Upper lobe of left lung (tissue), 6 donors: ENCODE measurements at regions not wholly inside any gene's neighbourhood (a gene's known extent, or its start where the extent isn't known, plus 50 kb on each side); places are given as distances from the start of the nearest gene placed in this dataset.

Experiments used
- ATAC-seq, 2 donors: fragments of 200-7000 bp; cut with Tn5 transposase; one replicate each; pipeline ENCODE4 v1.9.1; 2022; ENCODE audit warnings: mild to moderate bottlenecking in 2 of 2, moderate library complexity in 2 of 2; ENCODE audit not compliant: low FRiP score in 2 of 2
- DNase-seq, 2 donors: peaks; one replicate each; pipeline ENCODE4 v3.0.0-alpha.2; 2019 to 2020
- H3K27ac ChIP-seq, 4 donors: fragments of 200-600 bp; sonication (generic); one replicate each; pipeline ENCODE4 v1.5.1; 2016 to 2019
- H3K27me3 ChIP-seq, 4 donors: fragments of 200-600 bp; sonication (generic); one replicate each; pipeline ENCODE4 v1.5.1; 2017 to 2019
- H3K36me3 ChIP-seq, 4 donors: fragments of 200-600 bp; sonication (generic); one replicate each; pipeline ENCODE4 v1.5.1; 2016 to 2019
- H3K4me1 ChIP-seq, 4 donors: fragments of 200-600 bp; sonication (generic); one replicate each; pipeline ENCODE4 v1.5.1; 2018 to 2019
- H3K4me3 ChIP-seq, 4 donors: fragments of 200-600 bp; sonication (generic); one replicate each; pipeline ENCODE4 v1.5.1; 2017 to 2019; ENCODE audit warnings: mild to moderate bottlenecking in 2 of 4, moderate library complexity in 1 of 4
- H3K9me3 ChIP-seq, 4 donors: fragments of 200-600 bp; sonication (generic); one replicate each; pipeline ENCODE4 v1.5.1; 2018 to 2019
- EP300 ChIP-seq, 4 donors: sonication (generic); formaldehyde crosslinking; IDR thresholded peaks; one replicate each; pipeline ENCODE4 v1.5.1; 2017; ENCODE audit warnings: antibody characterized with exemption in 4 of 4, control low read depth in 2 of 4
- POLR2A ChIP-seq, 4 donors: fragments of 450-650 bp; IDR thresholded peaks; one replicate each; pipeline ENCODE4 v1.5.1; 2016 to 2017; ENCODE audit warnings: antibody characterized with exemption in 4 of 4, mild to moderate bottlenecking in 2 of 4
- POLR2AphosphoS5 ChIP-seq, 2 donors: sonication (generic); formaldehyde crosslinking; IDR thresholded peaks; one replicate each; pipeline ENCODE4 v1.5.1; 2017; ENCODE audit warnings: antibody characterized with exemption in 2 of 2
- WGBS, 2 donors: methylation state at CpG; one replicate each; pipeline ENCODE4 v1.1.5; 2017 to 2018; 5-methylcytosine and 5-hydroxymethylcytosine counted together
- TF ChIP-seq, protein P1 (sequence below), 6 experiments: fragments of 450-650 bp in 4 of 6; fragments of 200-600 bp in 2 of 6; sonication (generic) in 2 of 6; IDR thresholded peaks; one replicate each; pipeline ENCODE4 v1.5.1; 2016 to 2019; ENCODE audit warnings: antibody characterized with exemption in 6 of 6
- donor health status: DM: no; HTN: no; CAD: no; lungs with moderate emphysema.
- donor health status: DM: no; HTN: yes; CAD: no; lungs with severe emphysema.

DNA sequence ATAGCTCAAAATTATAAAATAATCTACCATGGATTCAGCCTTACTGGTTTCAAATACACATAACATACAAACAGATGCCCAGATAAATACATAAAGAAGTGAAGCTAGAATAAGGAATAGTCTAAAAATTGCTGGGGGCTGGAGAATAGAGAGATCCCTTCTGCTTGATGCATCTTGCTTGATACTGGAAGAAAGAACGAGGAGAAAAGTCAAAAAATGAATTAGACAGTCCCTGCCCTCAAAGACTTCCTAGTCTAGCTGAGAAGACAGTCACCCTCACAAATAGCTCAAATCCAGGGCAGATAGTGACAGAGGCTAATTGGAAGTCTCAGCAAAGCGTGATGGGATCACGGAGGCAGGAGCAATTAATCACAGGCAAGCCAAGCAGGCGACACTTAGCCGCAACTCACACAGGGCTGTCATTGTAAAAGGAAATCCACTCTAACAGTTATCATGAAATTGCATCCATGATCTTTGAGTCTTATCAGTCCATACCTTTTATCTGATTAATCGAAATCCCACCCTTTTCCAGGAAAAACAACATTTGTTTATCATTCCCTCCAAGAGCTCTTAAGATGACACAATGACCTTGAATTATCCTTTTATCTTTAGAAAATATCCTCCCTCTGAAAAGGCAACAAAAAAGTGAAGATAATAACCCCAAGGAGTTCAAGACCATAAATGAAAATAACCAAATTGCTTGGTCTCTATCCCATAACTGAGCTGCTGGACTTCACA is 59.7 kb upstream of the TIAM1 start:
- DNase-seq (no peak), ATAC-seq (no peak)
- H3K9me3 ChIP-seq, result no peaks in the 10 kb centered on the region
- TF ChIP-seq, protein P1, sequence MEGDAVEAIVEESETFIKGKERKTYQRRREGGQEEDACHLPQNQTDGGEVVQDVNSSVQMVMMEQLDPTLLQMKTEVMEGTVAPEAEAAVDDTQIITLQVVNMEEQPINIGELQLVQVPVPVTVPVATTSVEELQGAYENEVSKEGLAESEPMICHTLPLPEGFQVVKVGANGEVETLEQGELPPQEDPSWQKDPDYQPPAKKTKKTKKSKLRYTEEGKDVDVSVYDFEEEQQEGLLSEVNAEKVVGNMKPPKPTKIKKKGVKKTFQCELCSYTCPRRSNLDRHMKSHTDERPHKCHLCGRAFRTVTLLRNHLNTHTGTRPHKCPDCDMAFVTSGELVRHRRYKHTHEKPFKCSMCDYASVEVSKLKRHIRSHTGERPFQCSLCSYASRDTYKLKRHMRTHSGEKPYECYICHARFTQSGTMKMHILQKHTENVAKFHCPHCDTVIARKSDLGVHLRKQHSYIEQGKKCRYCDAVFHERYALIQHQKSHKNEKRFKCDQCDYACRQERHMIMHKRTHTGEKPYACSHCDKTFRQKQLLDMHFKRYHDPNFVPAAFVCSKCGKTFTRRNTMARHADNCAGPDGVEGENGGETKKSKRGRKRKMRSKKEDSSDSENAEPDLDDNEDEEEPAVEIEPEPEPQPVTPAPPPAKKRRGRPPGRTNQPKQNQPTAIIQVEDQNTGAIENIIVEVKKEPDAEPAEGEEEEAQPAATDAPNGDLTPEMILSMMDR (IDR thresholded peaks at IDR 0.05), result no peak
- TF ChIP-seq POLR2A (IDR thresholded peaks at IDR 0.05), result no peak
- TF ChIP-seq POLR2AphosphoS5 (IDR thresholded peaks at IDR 0.05), result no peak
- TF ChIP-seq EP300 (IDR thresholded peaks at IDR 0.05), result no peak
- no peaks in the 10 kb centered on the region for H3K36me3 ChIP-seq
- no peak overlapping the region for H3K4me3 ChIP-seq
- no peaks in the 10 kb centered on the region for H3K27me3 ChIP-seq
- 50 to 72% methylated on average over 6 of the region's 6 CpGs for WGBS, 2 donors
- no peaks in the 10 kb centered on the region for H3K4me1 ChIP-seq
- H3K27ac ChIP-seq, result no peak overlapping the region

DNA sequence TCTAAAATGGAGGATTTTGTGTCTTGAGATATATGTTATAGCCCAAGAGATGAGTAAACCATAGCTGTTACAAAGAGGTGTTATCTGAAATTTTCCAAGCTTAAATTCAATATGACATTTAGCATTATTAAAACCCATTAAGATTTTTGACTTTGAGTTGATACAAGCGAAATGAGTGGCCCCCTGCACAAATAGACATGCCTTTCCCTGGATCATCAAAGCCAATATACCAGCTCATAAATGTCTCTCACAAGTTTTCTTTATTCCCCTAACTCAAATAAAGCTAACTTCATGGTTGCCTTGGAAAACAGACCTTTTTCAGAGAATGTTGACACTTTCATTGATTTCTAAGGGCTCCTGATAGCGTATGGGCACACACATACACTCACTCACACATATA is 55.5 kb upstream of the TIAM1 start:
- ATAC-seq (no peak), DNase-seq (no peak)
- 91 to 94% methylated on average over 2 of the region's 2 CpGs for WGBS, 2 donors
- Histone ChIP-seq H3K9me3 (no peaks in the 10 kb centered on the region), H3K4me1 (no peaks in the 10 kb centered on the region), H3K27me3 (no peaks in the 10 kb centered on the region), H3K27ac (no peak overlapping the region), H3K36me3 (no peaks in the 10 kb centered on the region), H3K4me3 (no peak overlapping the region)
- TF ChIP-seq POLR2A (IDR thresholded peaks at IDR 0.05) (no peak), EP300 (IDR thresholded peaks at IDR 0.05) (no peak), POLR2AphosphoS5 (IDR thresholded peaks at IDR 0.05) (no peak)
- TF ChIP-seq, protein P1 (IDR thresholded peaks at IDR 0.05), result no peak

DNA sequence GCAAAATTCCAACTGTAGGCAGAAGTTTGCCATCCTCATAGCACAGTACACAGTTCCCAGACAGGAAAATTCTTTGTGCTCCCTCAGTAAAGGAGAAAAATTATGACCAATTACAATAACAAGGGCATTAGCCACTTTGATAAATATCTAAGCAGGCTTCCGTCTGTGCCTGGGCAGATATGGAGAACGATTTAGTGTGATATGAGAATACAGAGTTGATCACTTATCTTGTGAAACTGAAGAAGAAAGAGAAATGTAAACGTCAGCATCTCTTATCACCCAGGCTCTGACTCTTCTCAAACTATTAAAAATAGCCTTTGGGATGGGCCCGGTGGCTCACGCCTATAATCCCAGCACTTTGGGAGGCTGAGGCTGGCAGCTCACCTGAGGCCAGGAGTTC is 54.5 kb upstream of the TIAM1 start:
- H3K36me3 ChIP-seq, result no peaks in the 10 kb centered on the region
- no peak overlapping the region for H3K4me3 ChIP-seq
- DNase-seq (no peak), ATAC-seq (no peak)
- TF ChIP-seq, protein P1 (IDR thresholded peaks at IDR 0.05), result no peak
- TF ChIP-seq EP300 (IDR thresholded peaks at IDR 0.05) (no peak), POLR2AphosphoS5 (IDR thresholded peaks at IDR 0.05) (no peak), POLR2A (IDR thresholded peaks at IDR 0.05) (no peak)
- 67 to 73% methylated on average over 5 of the region's 5 CpGs for WGBS, 2 donors
- no peak overlapping the region for H3K27ac ChIP-seq
- H3K4me1 ChIP-seq, result no peaks in the 10 kb centered on the region
- no peaks in the 10 kb centered on the region for H3K27me3 ChIP-seq
- H3K9me3 ChIP-seq, result no peaks in the 10 kb centered on the region

DNA sequence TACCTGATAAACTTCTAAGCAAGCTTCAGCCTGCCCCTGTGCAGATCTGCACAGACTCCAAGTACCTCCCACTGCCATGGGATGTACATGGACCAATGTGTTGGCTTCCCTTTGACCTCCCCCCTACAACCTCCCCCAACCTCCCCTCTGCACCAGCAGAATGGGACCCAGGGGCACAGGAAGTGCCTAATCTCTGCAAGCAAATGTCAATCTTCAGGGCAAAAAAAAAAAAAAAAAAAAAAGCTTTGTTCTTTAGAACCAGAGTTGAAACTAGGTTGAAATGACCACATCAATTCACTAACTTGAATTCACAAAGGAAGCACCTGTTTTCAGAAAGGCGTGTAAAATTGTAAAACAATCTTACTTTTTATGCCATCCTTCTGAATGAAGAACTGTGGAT is 53.9 kb upstream of the TIAM1 start:
- Histone ChIP-seq H3K27ac (no peak overlapping the region), H3K36me3 (no peaks in the 10 kb centered on the region), H3K27me3 (no peaks in the 10 kb centered on the region), H3K9me3 (no peaks in the 10 kb centered on the region), H3K4me3 (no peak overlapping the region), H3K4me1 (no peaks in the 10 kb centered on the region)
- TF ChIP-seq, protein P1 (IDR thresholded peaks at IDR 0.05), result no peak
- TF ChIP-seq POLR2AphosphoS5 (IDR thresholded peaks at IDR 0.05) (no peak), EP300 (IDR thresholded peaks at IDR 0.05) (no peak), POLR2A (IDR thresholded peaks at IDR 0.05) (no peak)
- WGBS, 2 donors, result 33 to 51% methylated on average over 1 of the region's 1 CpG
- DNase-seq, result no peak
- no peak for ATAC-seq

DNA sequence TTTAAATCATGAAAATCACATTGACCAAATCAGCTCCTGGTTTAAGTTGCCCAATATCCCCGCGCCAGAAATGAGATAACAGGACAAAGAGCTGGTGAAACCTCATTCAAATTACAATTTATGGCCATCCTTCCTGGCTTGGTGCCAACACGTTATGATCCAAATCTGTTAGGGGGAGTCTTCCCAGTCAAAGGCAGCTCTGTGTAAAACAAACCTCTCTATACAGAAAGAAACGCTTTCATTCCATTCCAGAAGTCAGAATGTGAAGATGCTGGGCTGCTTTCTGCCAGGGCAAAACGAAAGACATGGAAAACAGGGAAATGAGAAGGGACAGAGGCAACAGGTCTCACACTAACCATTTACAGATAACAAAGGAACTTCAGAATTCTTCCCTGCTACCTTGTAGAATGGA is 53.5 kb upstream of the TIAM1 start:
- no peaks in the 10 kb centered on the region for H3K36me3 ChIP-seq
- TF ChIP-seq, protein P1 (IDR thresholded peaks at IDR 0.05), result no peak
- TF ChIP-seq POLR2AphosphoS5 (IDR thresholded peaks at IDR 0.05) (no peak), EP300 (IDR thresholded peaks at IDR 0.05) (no peak), POLR2A (IDR thresholded peaks at IDR 0.05) (no peak)
- DNase-seq, result no peak
- no peak overlapping the region for H3K4me3 ChIP-seq
- WGBS, 2 donors, result 17 to 28% methylated on average over 5 of the region's 5 CpGs
- no peaks in the 10 kb centered on the region for H3K9me3 ChIP-seq
- no peak overlapping the region for H3K27ac ChIP-seq
- no peaks in the 10 kb centered on the region for H3K4me1 ChIP-seq
- no peak for ATAC-seq
- H3K27me3 ChIP-seq, result no peaks in the 10 kb centered on the region
